ENCODE measurements at regions not wholly inside any gene's neighbourhood (a gene's known extent, or its start where the extent isn't known, plus 50 kb on each side); places are given as distances from the start of the nearest gene placed in this dataset.

GRCh38 chrX:137428766-137429591, 136.9 kb upstream of the ZIC3 start:
- TF ChIP-seq EZH2 (IDR thresholded peaks at IDR 0.05) (no peak), FOXP2 (optimal IDR thresholded peaks at IDR 0.05; ENCODE audit: control extremely low read depth, extremely low read length, insufficient read depth) (no peak), POLR2AphosphoS5 (IDR thresholded peaks at IDR 0.05; ENCODE audit: borderline replicate concordance, low read depth, low read length) (no peak)
- no peaks in the 10 kb centered on the region for H3K9me3 ChIP-seq (ENCODE audit: low read depth, low read length)
- no peak for DNase-seq (ENCODE audit: low read depth, low spot score)
- H3K36me3 ChIP-seq (ENCODE audit: insufficient read depth, low read length): no peaks in the 10 kb centered on the region
- H3K4me3 ChIP-seq: no peak overlapping the region
- no peak overlapping the region for H3K27ac ChIP-seq
- H3K9ac ChIP-seq (ENCODE audit: insufficient read length): no peak overlapping the region

GRCh38 chrX:137428221-137428661, 137.7 kb upstream of the ZIC3 start:
- no peak for DNase-seq (ENCODE audit: low read depth, low spot score)
- Histone ChIP-seq H3K9me3 (ENCODE audit: low read depth, low read length) (no peaks in the 10 kb centered on the region), H3K27ac (no peak overlapping the region), H3K4me3 (no peak overlapping the region), H3K36me3 (ENCODE audit: insufficient read depth, low read length) (no peaks in the 10 kb centered on the region), H3K9ac (ENCODE audit: insufficient read length) (no peak overlapping the region)
- TF ChIP-seq FOXP2 (optimal IDR thresholded peaks at IDR 0.05; ENCODE audit: control extremely low read depth, extremely low read length, insufficient read depth) (no peak), POLR2AphosphoS5 (IDR thresholded peaks at IDR 0.05; ENCODE audit: borderline replicate concordance, low read depth, low read length) (no peak), EZH2 (IDR thresholded peaks at IDR 0.05) (no peak)

GRCh38 chrX:137427816-137428215, 138.1 kb upstream of the ZIC3 start:
- Histone ChIP-seq H3K27ac (no peak overlapping the region), H3K9me3 (ENCODE audit: low read depth, low read length) (no peaks in the 10 kb centered on the region), H3K36me3 (ENCODE audit: insufficient read depth, low read length) (no peaks in the 10 kb centered on the region), H3K4me3 (no peak overlapping the region), H3K9ac (ENCODE audit: insufficient read length) (no peak overlapping the region)
- TF ChIP-seq FOXP2 (optimal IDR thresholded peaks at IDR 0.05; ENCODE audit: control extremely low read depth, extremely low read length, insufficient read depth) (no peak), POLR2AphosphoS5 (IDR thresholded peaks at IDR 0.05; ENCODE audit: borderline replicate concordance, low read depth, low read length) (no peak), EZH2 (IDR thresholded peaks at IDR 0.05) (no peak)
- no peak for DNase-seq (ENCODE audit: low read depth, low spot score)

- H3K9ac ChIP-seq (ENCODE audit: insufficient read length): no peak overlapping the region
- no peaks in the 10 kb centered on the region for H3K9me3 ChIP-seq (ENCODE audit: low read depth, low read length)
- no peak overlapping the region for H3K4me3 ChIP-seq
- H3K27ac ChIP-seq: no peak overlapping the region
- H3K36me3 ChIP-seq (ENCODE audit: insufficient read depth, low read length): no peaks in the 10 kb centered on the region
- no peak for DNase-seq (ENCODE audit: low read depth, low spot score)
- TF ChIP-seq EZH2 (IDR thresholded peaks at IDR 0.05): no peak
- TF ChIP-seq POLR2AphosphoS5 (IDR thresholded peaks at IDR 0.05; ENCODE audit: borderline replicate concordance, low read depth, low read length): no peak
- no peak for TF ChIP-seq FOXP2 (optimal IDR thresholded peaks at IDR 0.05; ENCODE audit: control extremely low read depth, extremely low read length, insufficient read depth)
Measured at GRCh38 chrX:137427426-137427778, 138.5 kb upstream of the ZIC3 start.

- Histone ChIP-seq H3K27ac (no peak overlapping the region), H3K9ac (ENCODE audit: insufficient read length) (no peak overlapping the region), H3K36me3 (ENCODE audit: insufficient read depth, low read length) (no peaks in the 10 kb centered on the region), H3K4me3 (no peak overlapping the region), H3K9me3 (ENCODE audit: low read depth, low read length) (no peaks in the 10 kb centered on the region)
- DNase-seq (ENCODE audit: low read depth, low spot score): no peak
- TF ChIP-seq EZH2 (IDR thresholded peaks at IDR 0.05): no peak
- no peak for TF ChIP-seq POLR2AphosphoS5 (IDR thresholded peaks at IDR 0.05; ENCODE audit: borderline replicate concordance, low read depth, low read length)
- no peak for TF ChIP-seq FOXP2 (optimal IDR thresholded peaks at IDR 0.05; ENCODE audit: control extremely low read depth, extremely low read length, insufficient read depth)
Measured at GRCh38 chrX:137426695-137427425, 139.1 kb upstream of the ZIC3 start.

- Histone ChIP-seq H3K27ac (no peak overlapping the region), H3K4me3 (no peak overlapping the region), H3K9ac (ENCODE audit: insufficient read length) (no peak overlapping the region), H3K36me3 (ENCODE audit: insufficient read depth, low read length) (no peaks in the 10 kb centered on the region), H3K9me3 (ENCODE audit: low read depth, low read length) (no peaks in the 10 kb centered on the region)
- no peak for DNase-seq (ENCODE audit: low read depth, low spot score)
- TF ChIP-seq EZH2 (IDR thresholded peaks at IDR 0.05) (no peak), FOXP2 (optimal IDR thresholded peaks at IDR 0.05; ENCODE audit: control extremely low read depth, extremely low read length, insufficient read depth) (no peak), POLR2AphosphoS5 (IDR thresholded peaks at IDR 0.05; ENCODE audit: borderline replicate concordance, low read depth, low read length) (no peak)
Measured at GRCh38 chrX:137425986-137426385, 139.9 kb upstream of the ZIC3 start.

- Histone ChIP-seq H3K36me3 (ENCODE audit: insufficient read depth, low read length) (no peaks in the 10 kb centered on the region), H3K4me3 (no peak overlapping the region), H3K27ac (no peak overlapping the region), H3K9ac (ENCODE audit: insufficient read length) (no peak overlapping the region), H3K9me3 (ENCODE audit: low read depth, low read length) (no peaks in the 10 kb centered on the region)
- no peak for TF ChIP-seq FOXP2 (optimal IDR thresholded peaks at IDR 0.05; ENCODE audit: control extremely low read depth, extremely low read length, insufficient read depth)
- no peak for TF ChIP-seq EZH2 (IDR thresholded peaks at IDR 0.05)
- no peak for TF ChIP-seq POLR2AphosphoS5 (IDR thresholded peaks at IDR 0.05; ENCODE audit: borderline replicate concordance, low read depth, low read length)
- no peak for DNase-seq (ENCODE audit: low read depth, low spot score)
Measured at GRCh38 chrX:137425273-137425902, 140.5 kb upstream of the ZIC3 start.

GRCh38 chrX:137424679-137425078, 141.2 kb upstream of the ZIC3 start:
- H3K27ac ChIP-seq: no peak overlapping the region
- no peak for DNase-seq (ENCODE audit: low read depth, low spot score)
- no peak overlapping the region for H3K9ac ChIP-seq (ENCODE audit: insufficient read length)
- TF ChIP-seq EZH2 (IDR thresholded peaks at IDR 0.05) (no peak), FOXP2 (optimal IDR thresholded peaks at IDR 0.05; ENCODE audit: control extremely low read depth, extremely low read length, insufficient read depth) (no peak), POLR2AphosphoS5 (IDR thresholded peaks at IDR 0.05; ENCODE audit: borderline replicate concordance, low read depth, low read length) (no peak)
- no peaks in the 10 kb centered on the region for H3K36me3 ChIP-seq (ENCODE audit: insufficient read depth, low read length)
- no peak overlapping the region for H3K4me3 ChIP-seq
- H3K9me3 ChIP-seq (ENCODE audit: low read depth, low read length): no peaks in the 10 kb centered on the region

All from SK-N-MC (cell line).